Activated CD4-positive, alpha-beta T cell treated with anti-CD3 and anti-CD28 coated beads, Interleukin-10, Interleukin-2, amounts not matched to agents 100 ng/mL and 50 ng/mL, durations not matched to agents 16 hours and 8 hours (primary cell): ENCODE measurements at regions not wholly inside any gene's neighbourhood (a gene's known extent, or its start where the extent isn't known, plus 50 kb on each side); places are given as distances from the start of the nearest gene placed in this dataset.
A peak's percentile ranks its signal among the peaks of the same experiment; 100 is the strongest.

ENCODE experiments used
- DNase-seq: peaks from one replicate; pipeline ENCODE4 v3.0.0-alpha.2; 2020

GRCh38 chr10:128322106-128322505 lies 195.9 kb upstream of the MKI67 start:
- no peak for DNase-seq

GRCh38 chr10:128322950-128323349 lies 196.7 kb upstream of the MKI67 start:
- DNase-seq = no peak

DNA sequence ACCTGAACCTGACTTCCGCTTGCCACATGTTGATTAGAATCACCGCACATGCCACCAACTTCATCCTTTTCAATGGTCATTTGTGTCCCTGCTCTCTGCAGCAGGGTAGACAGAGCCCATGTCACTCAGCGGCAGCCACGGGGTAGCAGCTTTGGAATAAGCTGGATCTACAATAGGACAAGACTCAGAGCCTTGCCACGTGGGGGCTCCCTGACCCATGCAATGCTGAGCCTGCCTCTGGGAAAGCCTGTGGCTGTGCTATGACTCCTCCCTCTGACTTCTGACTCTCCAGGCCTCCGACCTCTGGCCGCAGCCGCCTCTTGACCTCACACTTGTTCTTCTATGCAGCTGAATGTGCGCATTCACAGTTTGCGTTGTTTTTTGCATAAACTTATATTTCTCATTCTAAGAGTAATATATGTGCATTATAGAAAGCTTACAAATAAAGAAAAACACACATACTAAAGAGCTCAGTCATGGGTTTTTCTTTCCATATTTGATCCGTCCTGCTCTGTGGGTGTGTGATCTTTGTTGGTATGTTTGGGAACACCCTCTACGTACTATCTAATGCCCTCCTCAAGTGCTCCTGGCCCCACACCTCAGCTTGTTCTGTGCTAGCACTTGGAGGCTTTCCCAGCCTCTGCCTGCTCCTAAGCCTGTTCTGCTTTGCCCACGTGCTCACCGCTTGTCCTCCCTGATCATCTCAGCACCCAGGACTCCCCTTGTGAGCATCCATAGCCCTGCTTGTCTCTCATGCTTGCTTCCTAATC lies 198.0 kb upstream of the MKI67 start:
- DNase-seq = no peak

DNA sequence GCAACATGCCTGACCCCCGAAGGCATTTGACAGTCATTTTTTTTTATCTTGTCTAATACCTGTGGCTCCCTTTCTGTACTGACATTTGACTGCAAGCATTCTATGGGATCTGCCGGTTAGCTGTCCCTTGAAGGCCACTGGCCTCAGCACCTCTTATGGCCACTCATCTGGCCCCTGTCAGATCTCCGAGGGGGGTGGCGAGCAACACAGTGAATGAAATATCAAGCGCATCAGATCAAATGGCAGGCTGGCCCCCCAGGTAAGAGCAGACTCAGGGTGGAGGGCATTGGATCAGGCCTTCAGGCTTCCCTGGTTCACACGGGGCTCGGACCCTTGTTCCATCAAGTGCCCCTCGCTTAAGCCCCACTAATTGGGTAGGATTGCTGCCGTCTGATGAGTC lies 199.6 kb upstream of the MKI67 start:
- no peak for DNase-seq

DNA sequence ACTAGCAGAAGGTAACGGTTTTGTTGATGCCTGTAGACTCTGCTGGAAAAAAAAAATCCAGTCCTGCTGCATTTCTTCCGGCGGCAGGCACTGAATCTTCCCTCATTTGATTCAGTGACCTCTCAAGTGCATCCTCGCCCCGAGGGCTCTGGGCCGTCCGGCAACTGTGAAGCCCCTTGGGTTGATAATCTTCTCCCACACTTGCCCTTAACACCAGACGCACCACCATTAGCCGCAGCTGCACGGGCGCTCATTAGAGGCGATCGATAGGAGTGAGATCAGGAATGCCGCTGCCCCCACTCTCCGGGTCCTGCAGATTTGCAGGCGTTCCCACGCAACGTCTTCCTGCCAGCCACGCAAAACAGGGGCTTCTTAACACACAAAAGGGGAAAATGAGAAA lies 200.0 kb upstream of the MKI67 start:
- no peak for DNase-seq

- DNase-seq = no peak
Measured at GRCh38 chr10:128326851-128327250, 200.6 kb upstream of the MKI67 start.

DNA sequence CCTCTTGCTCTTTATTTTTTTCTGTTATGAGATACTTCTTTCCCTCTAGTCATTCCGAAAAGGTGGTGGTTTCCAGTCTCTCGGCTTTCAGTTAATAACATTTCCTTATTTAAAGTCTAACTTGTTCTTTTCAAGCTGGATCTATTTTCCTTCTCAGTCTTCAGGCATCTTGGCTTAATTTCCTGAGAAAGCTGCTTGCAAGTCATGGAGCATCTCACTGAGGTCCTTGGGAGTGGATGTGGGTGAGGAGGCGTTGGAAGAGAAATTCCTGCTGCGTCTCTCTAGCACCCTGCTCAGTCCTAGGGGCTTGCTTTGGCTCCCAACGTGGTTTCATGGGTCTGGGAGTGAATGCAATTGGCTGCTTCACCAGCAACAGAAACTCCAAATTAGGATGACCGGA lies 210.2 kb upstream of the MKI67 start:
- DNase-seq = no peak

- DNase-seq = no peak
Measured at GRCh38 chr10:128337860-128338378, 211.7 kb upstream of the MKI67 start.

DNA sequence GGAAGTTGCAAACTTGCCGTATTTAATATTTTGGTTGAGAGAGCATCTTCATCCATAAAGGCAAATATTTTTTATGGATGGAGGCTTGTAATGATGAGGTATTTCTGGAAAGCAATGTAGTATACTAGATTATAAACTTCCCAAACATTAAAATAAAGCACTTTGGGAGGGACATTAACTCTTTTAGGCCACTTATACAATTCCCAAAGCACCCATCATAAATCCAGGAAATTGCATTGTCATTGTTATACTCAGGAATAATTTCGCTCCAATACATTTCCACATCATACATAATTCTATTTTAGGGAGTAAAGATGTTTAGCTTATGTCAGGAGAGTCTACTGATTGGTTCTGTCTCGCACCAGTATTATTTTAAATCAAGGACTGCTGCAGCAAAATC lies 212.7 kb upstream of the MKI67 start:
- no peak for DNase-seq

DNA sequence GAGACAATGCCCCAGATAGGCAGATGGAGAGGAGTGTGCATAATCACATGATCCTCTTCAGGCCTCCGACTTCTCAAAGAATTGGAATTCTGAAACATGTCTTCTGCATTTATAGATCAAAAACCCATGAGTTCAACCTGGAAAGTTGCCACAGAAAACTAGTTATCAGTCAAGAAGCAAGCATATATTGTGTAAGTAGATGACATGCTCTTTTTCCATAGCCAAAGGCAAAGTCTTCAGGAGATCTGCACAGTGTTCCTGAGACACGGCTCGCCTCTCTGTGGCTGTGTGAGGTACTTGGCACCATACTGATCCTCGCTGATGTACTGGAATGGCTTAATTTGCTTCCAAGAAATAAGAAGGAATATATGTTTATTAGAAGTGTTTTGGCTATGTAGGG lies 213.5 kb upstream of the MKI67 start:
- no peak for DNase-seq

GRCh38 chr10:128345353-128345752 lies 219.1 kb upstream of the MKI67 start:
- no peak for DNase-seq

GRCh38 chr10:128360783-128361182 lies 234.6 kb upstream of the MKI67 start:
- DNase-seq = no peak

DNA sequence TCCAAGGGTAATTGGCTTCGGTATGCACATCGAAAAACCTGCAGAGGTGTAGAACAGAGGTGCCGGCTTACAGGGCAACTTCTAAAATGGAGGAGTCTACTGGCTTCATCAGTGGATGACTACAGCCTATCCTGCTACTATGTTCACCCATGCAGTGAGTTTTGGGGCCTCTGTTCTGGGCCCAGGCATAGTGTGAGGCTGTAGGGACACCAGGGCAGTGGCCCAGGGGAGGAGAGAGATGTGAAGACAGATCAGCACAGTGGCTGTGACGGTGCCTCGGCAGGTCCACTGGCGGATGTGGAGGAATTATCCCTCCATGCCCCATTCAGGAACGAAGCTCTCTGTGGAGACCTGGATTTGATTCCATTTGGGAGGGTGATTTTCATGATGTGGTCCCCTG lies 235.3 kb upstream of the MKI67 start:
- no peak for DNase-seq

GRCh38 chr10:128362514-128362913 lies 236.3 kb upstream of the MKI67 start:
- DNase-seq = no peak

DNA sequence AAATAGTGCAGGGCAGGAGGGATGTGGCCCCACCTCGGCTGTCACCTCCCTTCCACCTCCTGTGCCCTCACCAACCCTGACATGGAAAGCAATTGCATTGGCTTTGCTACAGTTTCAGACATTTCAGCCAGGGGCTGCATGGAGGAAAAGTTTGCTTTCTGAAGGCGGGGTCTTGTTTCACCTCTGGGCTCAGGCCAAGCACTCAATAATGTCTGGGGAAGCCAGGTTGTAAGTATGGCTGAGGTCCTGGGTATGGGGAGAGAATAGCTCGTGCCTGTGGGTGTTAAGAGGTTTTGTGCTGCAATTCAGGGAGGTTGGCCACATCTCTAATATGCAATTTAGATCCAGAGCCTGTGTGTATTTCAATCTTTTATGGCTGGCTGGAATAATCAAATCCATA lies 238.4 kb upstream of the MKI67 start:
- DNase-seq = no peak

- no peak for DNase-seq
Measured at GRCh38 chr10:128365156-128365725, 239.0 kb upstream of the MKI67 start.

- DNase-seq = no peak
Measured at GRCh38 chr10:128367807-128368206, 241.6 kb upstream of the MKI67 start.

DNA sequence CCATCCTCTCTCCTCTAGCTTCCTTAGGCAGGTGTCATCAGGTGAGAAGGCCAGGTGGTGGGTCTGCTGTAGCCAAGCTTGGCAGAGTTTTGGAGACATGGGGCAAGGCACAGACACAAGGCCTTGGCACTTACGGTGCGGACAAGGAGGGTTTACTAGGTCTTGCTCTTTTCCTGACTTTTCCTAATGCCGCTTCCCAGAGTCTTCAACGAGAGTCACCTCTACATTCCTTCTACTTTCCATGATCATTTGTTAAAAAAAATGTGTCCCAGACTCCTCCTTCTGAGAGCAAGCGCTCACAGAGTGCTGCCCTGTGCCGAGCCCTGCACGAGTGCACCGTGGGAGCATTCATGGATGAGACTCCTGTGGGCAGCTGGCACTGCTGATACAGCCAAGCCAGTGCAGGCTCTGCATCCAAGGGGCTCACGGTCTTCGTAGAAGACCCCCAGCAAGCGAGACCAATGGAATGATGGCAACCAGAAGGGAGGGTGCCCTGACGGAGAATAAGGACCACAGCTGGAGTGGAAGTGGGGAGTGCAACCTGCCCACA lies 243.0 kb upstream of the MKI67 start:
- DNase-seq = no peak

- peak; percentile 75 for DNase-seq
Measured at GRCh38 chr10:128373071-128373749, 247.0 kb upstream of the MKI67 start.

DNA sequence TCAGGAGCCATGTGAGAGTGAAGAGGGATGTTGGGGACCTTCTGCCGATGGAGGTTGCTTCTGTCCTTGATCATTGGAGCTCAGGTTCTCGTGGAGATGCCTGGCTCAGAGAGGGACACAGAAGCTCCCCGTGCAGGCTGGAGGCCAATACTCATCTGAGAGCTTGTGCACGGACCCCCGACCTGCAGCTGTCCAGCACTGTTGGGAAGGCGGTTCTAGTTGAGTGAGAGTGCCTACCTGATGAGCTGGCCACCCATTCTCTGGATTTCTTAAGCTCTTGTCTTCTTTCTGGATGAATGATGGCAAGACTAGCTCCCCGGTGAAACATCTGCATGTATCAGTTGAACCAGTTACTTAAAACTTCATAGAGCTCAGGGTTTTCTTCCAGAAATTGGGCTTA lies 247.6 kb upstream of the MKI67 start:
- no peak for DNase-seq

GRCh38 chr10:128375171-128375570 lies 248.9 kb upstream of the MKI67 start:
- no peak for DNase-seq

DNA sequence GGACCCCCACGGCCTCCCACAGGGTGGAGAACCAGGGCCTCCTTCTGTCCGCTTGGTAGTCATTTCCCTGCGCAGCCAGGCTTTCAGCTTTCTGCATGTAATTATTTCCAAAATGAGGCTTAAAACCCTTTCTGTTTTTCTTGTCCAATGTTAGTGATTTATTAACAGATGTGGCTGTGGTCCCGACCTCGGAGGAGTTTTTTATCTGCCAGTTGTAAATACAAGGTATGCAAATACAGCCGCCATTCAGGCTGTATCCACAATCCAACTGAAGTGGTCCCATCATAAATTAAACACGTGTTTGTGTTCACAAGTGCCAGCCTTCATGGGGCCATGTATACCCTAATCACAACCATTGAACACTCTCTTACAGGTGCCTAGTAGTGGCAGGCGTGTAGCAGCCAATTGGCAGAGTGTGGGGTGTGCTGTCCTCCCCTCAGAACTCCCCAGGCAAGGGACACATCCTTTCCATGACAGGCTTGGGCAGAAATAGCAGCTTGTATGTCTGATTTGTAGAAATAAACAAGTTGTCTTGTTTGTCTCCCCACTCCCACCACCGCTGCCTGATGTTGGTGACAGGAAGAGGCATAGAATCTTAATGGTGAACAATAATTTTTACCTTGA lies 251.3 kb upstream of the MKI67 start:
- DNase-seq = no peak

GRCh38 chr10:128377988-128378387 lies 251.8 kb upstream of the MKI67 start:
- no peak for DNase-seq
